WI38 (cell line): ENCODE measurements at regions not wholly inside any gene's neighbourhood (a gene's known extent, or its start where the extent isn't known, plus 50 kb on each side); places are given as distances from the start of the nearest gene placed in this dataset.
A peak's percentile ranks its signal among the peaks of the same experiment; 100 is the strongest.

ENCODE experiments used
- H3K4me3 ChIP-seq: 2 replicates; pipeline ENCODE4 v1.5.1; 2011; ENCODE audit warnings: low read depth, mild to moderate bottlenecking, control low read depth, low read length
- TF ChIP-seq, protein P1 (sequence below): IDR thresholded peaks from 2 replicates; pipeline ENCODE4 v1.5.1; 2012; ENCODE audit warnings: low read depth, mild to moderate bottlenecking, control low read depth, low read length

DNA sequence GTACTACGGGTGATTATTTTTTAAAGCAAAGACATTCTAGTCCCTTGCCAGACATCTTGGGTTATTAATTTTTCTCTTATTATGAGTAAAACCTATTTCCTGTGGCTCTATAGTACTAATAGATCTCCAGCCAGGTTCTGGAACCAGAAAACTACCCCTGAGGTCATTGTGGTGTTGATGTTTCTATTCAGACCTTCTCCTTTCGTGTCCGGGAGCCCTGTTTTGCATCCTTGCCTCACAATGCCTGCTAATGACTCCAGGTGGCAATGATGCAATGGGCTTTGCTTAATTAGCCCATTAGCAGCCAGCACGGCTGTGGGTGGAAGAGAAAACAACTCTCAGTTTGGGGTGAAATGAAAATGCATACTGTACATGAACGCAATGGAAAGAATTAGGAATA lies 62.9 kb upstream of the ARG1 start:
- TF ChIP-seq, protein P1, sequence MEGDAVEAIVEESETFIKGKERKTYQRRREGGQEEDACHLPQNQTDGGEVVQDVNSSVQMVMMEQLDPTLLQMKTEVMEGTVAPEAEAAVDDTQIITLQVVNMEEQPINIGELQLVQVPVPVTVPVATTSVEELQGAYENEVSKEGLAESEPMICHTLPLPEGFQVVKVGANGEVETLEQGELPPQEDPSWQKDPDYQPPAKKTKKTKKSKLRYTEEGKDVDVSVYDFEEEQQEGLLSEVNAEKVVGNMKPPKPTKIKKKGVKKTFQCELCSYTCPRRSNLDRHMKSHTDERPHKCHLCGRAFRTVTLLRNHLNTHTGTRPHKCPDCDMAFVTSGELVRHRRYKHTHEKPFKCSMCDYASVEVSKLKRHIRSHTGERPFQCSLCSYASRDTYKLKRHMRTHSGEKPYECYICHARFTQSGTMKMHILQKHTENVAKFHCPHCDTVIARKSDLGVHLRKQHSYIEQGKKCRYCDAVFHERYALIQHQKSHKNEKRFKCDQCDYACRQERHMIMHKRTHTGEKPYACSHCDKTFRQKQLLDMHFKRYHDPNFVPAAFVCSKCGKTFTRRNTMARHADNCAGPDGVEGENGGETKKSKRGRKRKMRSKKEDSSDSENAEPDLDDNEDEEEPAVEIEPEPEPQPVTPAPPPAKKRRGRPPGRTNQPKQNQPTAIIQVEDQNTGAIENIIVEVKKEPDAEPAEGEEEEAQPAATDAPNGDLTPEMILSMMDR = no peak
- H3K4me3 ChIP-seq = no peak overlapping the region

DNA sequence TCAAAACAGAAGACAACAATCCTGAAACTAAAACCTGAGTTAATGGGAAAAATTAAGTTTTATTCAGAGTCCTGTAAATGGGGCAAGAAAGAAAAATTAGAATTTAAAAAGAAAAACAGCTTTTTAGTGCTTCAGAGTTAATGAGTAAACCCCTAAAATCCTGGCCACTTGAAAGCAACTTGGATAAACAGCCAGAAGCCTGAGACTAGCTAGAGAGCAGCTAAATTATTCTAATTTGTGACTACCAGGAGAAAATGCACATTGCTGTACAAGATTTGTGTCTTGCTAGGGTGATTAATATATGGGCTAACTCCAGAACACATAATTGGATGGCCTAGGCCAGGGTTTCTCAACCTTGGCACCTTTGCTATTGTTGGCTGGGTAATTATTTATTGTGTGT lies 62.4 kb upstream of the ARG1 start:
- H3K4me3 ChIP-seq = no peak overlapping the region
- TF ChIP-seq, protein P1 = no peak

DNA sequence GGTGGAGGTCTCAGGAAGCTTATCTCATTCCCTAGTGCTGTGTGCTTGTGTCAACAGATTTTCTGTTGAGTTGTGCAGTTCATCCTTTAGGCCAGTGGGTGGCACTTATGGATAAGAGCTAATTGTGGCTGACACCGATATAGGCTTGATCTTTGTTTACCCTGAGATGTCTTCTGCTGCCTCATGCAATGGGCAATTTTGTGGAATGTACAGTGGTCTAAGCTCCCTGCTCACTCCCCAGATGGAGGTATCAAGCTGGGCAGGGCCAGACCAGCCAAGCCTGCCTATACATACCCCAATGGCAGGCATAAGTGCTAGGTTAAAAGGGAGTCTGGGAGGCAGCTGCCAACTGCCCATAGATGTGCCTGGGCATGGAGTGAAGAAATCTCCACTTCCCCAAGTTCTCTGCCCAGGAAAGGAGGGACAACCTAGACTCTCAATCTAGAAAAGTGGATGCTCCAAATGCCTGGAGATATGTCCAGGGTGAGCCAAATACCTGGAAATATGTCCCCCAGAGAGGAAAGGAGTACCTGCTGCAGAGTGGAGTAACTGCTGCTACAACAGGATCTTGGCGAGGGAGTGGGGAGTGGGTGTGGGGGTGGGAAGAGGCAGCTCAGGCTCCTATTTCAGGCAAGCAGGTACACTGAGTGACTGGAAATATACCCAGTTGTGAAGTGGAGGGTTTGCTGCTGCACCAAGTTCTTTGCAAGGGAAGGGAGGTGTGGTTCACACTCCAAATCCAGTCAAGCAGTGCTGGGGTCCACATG lies 53.2 kb upstream of the ARG1 start:
- no peak overlapping the region for H3K4me3 ChIP-seq
- TF ChIP-seq, protein P1 = peak; percentile 56
